ENCODE measurements at regions not wholly inside any gene's neighbourhood (a gene's known extent, or its start where the extent isn't known, plus 50 kb on each side); places are given as distances from the start of the nearest gene placed in this dataset.

DNA sequence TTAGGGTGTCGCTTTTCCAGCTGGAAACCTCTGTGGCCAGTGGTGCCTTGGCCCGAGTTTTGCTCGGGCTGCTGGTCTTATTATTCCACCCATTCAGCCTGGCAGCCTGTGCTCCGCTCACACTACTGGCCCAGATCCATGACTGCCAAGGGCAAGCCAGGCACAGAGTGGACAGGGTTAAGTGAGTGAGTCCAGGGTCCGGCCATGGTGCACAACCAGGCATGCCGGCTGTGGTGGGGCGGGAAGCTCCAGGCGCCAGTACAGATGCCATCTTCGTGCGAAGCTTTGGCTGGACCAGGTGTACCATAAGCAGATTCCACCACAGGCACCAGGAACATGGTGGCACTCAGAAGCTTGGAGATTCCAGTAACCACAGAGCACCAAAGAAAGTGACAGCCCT lies 580.2 kb upstream of the FAM174A start:
- no peaks in the 10 kb centered on the region for H3K9me3 ChIP-seq
- H3K4me1 ChIP-seq: no peaks in the 10 kb centered on the region
- no peak for TF ChIP-seq POLR2A (IDR thresholded peaks at IDR 0.05)
- no peak overlapping the region for H3K4me3 ChIP-seq
- no peaks in the 10 kb centered on the region for H3K27me3 ChIP-seq
- no peak overlapping the region for H3K27ac ChIP-seq
- DNase-seq: no peak
- no peaks in the 10 kb centered on the region for H3K36me3 ChIP-seq
- intact Hi-C loops (cut with DNase I; ENCODE audit: low total_unique reads): no loop called here

DNA sequence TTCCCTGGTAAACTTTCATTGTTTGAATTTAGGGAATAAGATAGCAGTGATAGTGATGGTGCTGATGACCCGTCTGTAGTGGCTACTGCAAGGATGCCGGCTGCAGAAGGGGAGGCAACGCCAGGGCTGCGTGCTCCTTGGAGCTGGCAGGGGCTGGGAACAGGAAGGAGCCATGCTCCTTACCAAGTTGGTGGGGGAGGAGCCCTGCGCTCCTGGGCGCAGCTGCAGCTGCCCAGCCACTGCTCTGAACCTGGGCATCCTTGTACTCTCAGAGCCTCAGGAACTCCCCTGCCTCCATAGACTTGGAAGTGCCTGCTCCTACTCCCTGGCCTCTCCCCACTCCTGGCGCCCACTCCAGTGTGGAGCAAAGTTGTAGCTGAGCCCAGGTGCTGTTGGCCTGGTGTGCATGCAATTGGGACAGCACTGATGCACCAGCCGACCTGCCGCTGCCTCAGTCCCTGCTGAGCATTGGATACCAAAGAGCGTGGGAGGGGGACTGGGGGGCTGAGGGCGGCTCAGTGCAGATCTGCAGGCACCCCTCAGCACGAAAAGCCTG lies 585.1 kb upstream of the FAM174A start:
- DNase-seq: no peak
- TF ChIP-seq, protein P1, sequence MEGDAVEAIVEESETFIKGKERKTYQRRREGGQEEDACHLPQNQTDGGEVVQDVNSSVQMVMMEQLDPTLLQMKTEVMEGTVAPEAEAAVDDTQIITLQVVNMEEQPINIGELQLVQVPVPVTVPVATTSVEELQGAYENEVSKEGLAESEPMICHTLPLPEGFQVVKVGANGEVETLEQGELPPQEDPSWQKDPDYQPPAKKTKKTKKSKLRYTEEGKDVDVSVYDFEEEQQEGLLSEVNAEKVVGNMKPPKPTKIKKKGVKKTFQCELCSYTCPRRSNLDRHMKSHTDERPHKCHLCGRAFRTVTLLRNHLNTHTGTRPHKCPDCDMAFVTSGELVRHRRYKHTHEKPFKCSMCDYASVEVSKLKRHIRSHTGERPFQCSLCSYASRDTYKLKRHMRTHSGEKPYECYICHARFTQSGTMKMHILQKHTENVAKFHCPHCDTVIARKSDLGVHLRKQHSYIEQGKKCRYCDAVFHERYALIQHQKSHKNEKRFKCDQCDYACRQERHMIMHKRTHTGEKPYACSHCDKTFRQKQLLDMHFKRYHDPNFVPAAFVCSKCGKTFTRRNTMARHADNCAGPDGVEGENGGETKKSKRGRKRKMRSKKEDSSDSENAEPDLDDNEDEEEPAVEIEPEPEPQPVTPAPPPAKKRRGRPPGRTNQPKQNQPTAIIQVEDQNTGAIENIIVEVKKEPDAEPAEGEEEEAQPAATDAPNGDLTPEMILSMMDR (IDR thresholded peaks at IDR 0.05): no peak
- TF ChIP-seq POLR2A (IDR thresholded peaks at IDR 0.05): no peak
- intact Hi-C loops (cut with DNase I; ENCODE audit: low total_unique reads): no loop called here

DNA sequence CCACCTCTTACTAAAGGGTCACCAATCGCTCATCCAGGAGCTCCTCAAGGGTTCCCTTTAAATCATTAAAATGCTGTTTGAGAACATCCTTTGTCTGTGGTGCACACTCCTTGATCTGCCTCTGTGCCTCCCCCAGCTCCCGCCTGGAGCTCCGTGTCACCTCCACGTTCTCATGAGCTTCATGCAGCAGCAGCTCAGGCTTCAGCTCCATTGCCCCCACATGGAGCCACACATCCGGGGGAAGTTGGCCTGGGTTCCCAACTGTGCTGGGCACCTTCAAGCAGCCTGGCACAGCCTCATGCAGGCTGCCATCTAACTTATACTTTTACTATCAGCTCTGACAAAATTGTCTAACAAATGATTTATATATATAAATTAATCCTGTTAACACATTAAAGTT lies 585.8 kb upstream of the FAM174A start:
- no peak for TF ChIP-seq POLR2A (IDR thresholded peaks at IDR 0.05)
- TF ChIP-seq, protein P1 (IDR thresholded peaks at IDR 0.05): no peak
- no peaks in the 10 kb centered on the region for H3K36me3 ChIP-seq
- no peak for DNase-seq
- no peak overlapping the region for H3K27ac ChIP-seq
- no peak overlapping the region for H3K4me3 ChIP-seq
- H3K9me3 ChIP-seq: no peaks in the 10 kb centered on the region
- no peaks in the 10 kb centered on the region for H3K27me3 ChIP-seq
- intact Hi-C loops (cut with DNase I; ENCODE audit: low total_unique reads): no loop called here
- H3K4me1 ChIP-seq: no peaks in the 10 kb centered on the region

More for the DNA sequence above, 585.1 kb upstream of the FAM174A start:
- Histone ChIP-seq H3K27me3 (no peaks in the 10 kb centered on the region), H3K27ac (no peak overlapping the region), H3K9me3 (no peaks in the 10 kb centered on the region), H3K4me1 (no peaks in the 10 kb centered on the region), H3K36me3 (no peaks in the 10 kb centered on the region), H3K4me3 (no peak overlapping the region)

DNA sequence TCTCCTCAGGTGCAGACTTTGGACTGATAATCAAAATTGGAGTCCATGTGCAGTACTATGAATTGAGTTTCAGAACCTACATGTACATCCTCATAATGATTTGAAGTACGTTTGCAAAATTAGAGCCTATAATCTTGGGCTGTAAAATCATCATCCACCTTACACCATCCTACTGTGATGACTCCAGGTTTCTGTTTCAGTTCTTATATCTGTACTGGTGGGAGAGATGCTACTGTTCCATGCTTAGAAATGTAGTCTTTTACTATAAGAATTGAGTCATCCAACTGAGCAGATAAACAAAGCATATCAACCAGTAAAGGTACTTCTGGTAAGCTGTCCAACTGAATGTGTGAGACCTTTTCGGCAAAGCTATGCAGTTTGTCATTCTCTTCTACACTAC lies 586.3 kb upstream of the FAM174A start:
- Histone ChIP-seq H3K9me3 (no peaks in the 10 kb centered on the region), H3K36me3 (no peaks in the 10 kb centered on the region), H3K27ac (no peak overlapping the region), H3K27me3 (no peaks in the 10 kb centered on the region), H3K4me1 (no peaks in the 10 kb centered on the region), H3K4me3 (no peak overlapping the region)
- no peak for DNase-seq
- intact Hi-C loops (cut with DNase I; ENCODE audit: low total_unique reads): no loop called here
- TF ChIP-seq, protein P1 (IDR thresholded peaks at IDR 0.05): no peak
- no peak for TF ChIP-seq POLR2A (IDR thresholded peaks at IDR 0.05)

DNA sequence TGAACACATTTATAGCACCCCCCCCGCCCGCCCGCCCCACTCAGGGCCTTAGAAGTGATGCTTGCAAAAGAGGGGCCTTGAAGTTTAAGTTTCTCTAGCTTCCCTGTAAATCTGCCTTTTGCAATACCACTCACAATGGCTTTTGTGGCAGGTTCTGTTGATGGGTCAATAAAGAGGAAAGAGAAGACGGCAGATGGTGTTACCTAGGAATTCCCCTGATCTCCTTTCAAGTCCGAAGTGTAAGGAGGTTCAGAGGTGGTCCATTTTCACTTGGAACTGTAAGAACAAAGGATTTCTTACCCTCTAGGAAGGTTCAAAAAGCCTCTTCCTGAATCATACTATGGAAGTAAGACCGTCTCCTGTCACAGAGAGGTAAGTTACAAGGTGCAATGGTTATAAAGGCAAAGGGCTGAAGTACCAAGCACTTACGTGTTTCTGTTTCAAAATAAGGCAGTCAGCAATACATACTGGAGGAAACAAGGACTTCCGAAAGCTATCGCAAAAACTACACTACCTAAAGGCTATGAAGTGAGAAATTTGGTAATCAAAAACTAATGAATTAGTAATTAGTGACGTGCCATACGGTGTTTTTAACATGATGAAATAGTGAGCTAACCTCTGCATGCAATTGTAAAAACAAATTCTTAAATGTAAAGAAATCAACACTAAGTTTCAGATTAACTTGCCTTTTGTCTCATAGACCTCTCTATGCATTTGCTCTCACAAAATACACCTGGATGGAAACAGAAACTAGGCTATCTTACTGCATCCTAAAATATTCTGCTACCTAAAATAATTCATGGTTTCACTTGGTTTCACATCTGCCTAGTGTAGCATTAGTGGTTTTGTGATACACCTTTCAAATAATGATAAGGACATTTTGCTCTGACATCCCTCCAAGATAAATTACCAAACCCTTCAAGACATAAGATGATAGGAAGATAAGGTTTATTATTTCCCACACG lies 589.4 kb upstream of the FAM174A start:
- no peak for TF ChIP-seq POLR2A (IDR thresholded peaks at IDR 0.05)
- TF ChIP-seq, protein P1 (IDR thresholded peaks at IDR 0.05): no peak
- intact Hi-C loops (cut with DNase I; ENCODE audit: low total_unique reads): no loop called here
- no peak overlapping the region for H3K4me3 ChIP-seq
- H3K27ac ChIP-seq: no peak overlapping the region
- H3K4me1 ChIP-seq: no peaks in the 10 kb centered on the region
- no peaks in the 10 kb centered on the region for H3K9me3 ChIP-seq
- no peaks in the 10 kb centered on the region for H3K36me3 ChIP-seq
- H3K27me3 ChIP-seq: no peaks in the 10 kb centered on the region
- DNase-seq: no peak
